GM19455 (cell line): ENCODE measurements at regions not wholly inside any gene's neighbourhood (a gene's known extent, or its start where the extent isn't known, plus 50 kb on each side); places are given as distances from the start of the nearest gene placed in this dataset.

Source experiments
- ATAC-seq: cut with Tn5 transposase; IDR thresholded peaks from one replicate; pipeline ENCODE4 v1.9.1; 2021; ENCODE audit not compliant: unreplicated experiment

- no peak for ATAC-seq
Observed at GRCh38 chr1:38433084-38433722, 386.6 kb upstream of the POU3F1 start.

GRCh38 chr1:38431535-38432376 is 385.2 kb upstream of the POU3F1 start:
- no peak for ATAC-seq

DNA sequence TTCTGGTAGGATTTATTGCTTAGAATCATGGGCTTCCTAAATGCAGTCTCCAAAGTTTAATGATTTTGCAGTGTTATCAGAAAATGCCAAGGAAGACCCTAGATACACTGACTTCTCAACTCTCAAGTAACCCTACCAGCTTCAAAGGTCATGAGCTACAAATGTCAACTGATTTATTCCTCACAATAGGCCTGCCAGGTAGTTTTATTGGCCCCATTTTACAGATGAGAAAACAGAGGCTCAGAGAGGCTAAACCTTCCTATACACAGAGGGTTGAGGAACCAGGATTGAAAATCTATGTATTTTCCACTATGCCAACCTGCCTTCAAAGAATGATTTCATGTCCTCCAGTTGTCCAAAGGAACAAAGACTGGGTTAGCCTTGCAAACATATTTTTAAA is 384.4 kb upstream of the POU3F1 start:
- ATAC-seq, result no peak

DNA sequence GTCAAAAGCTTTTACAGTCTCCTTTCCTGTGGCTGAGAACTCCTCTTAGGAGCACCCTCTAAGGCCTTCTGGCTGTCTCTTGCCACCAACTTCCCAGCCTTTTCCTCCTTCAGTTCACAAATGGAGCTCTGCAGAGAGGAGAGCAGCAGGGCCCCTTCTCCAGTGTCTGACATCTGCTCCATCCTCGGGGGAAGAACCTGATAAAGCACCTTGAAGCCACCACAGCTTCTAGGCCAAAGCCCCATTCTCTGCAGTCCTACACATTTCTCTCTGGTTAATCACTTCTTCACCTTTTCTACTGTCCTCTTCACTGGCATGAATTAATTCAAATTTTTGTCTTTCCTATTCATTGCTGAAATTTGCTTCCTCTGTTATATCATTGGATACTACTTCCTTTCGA is 378.1 kb upstream of the POU3F1 start:
- ATAC-seq, result no peak

- no peak for ATAC-seq
Observed at GRCh38 chr1:38420666-38421065, 374.1 kb upstream of the POU3F1 start.

DNA sequence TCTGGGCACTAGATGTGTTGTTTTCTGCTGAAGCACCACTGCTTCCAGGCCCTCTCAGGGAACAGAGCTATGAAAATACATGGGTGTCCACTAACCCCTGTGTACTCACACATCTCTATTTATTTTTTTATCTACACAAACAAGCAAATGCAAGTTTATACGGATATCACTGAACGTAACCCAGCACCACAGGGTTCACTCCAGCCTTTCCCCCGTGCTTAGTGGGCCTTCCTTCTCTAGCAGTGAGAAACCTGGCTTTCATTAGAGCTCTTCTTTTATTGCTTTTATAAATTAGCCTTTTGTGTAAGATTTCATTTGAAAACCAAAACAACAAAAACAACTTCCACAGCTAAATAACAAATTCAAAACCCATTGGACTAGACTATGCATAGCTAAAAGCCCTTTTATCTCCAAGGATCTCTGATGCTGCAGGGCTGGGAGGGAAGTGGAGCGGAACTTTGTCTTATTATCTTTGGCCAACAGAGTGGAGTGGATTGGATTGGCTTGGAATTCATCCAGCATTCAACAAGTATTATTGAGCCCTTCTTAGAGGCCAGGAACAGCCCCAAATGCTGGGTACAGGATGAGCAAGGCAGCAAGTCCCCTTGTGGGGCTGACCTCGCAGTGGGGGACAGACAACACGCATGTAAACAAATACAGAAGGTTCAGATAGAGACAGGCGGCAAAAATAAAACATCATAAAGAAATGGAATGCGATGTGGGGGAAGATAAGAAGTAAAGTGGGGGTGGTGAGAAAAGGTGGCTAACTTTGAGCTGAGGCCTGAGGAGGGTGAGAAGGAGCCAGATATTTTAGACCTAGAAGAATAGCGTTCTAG is 371.8 kb upstream of the POU3F1 start:
- ATAC-seq, result no peak

DNA sequence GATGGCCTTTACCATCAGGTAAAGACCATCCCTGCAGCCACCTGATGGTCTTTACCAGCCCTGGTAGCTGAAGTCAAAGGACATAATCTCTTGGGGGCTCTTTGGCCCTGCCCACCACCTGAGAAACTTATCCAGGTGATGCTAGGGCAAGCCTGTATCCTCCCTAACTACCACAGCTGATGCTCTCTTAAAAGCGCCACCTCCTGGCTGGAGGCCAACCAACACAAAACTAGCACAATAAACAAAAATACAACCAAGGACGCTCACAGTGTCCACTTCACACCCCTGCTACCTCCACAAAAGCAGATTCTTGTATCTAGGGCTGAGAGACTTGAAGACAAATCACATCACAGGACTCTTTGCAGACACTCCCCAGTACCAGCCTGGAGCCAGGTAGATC is 357.1 kb upstream of the POU3F1 start:
- no peak for ATAC-seq

DNA sequence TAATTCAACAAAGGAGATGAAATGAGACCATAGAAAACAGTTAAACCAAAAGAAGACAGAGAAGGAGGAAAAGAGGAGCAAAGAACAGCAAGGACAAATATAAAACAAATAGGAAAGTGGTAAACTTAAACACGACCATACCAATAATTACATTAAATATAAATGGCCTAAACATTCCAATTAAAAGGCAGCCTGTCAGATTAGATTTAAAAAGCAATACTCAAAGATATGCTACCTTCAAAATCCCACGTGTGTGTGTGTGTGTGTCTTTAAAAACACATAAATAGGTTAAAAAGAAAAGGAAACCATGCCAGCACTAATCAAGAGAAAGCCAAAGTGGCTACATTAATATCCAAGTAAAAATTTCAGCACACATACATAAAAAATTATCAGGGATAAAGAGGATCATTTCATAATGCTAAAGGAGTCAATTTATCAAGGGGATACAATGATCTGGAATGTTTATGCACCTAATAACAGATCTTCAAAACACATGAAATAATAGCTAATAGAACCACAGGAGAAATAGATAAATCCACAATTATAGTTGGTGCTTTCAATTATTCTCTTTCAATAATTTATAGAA is 355.7 kb upstream of the POU3F1 start:
- no peak for ATAC-seq

DNA sequence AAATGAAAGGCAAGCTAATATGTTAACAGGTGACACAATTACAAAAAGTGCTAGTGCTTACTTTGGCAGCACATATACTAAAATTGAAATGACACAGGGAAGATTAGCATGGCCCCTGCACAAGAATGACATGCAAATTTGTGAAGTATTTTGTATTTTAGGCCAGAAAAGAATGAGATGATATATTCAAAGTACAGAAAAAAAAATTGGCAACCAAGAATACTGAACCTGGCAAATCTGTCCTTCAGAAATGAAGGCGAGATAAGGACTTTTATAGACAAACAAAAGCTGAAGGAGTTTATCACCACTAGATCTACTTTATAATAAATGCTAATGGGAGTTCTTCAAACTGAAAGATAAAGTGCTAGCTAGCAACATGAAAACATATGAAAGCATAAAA is 350.0 kb upstream of the POU3F1 start:
- no peak for ATAC-seq

DNA sequence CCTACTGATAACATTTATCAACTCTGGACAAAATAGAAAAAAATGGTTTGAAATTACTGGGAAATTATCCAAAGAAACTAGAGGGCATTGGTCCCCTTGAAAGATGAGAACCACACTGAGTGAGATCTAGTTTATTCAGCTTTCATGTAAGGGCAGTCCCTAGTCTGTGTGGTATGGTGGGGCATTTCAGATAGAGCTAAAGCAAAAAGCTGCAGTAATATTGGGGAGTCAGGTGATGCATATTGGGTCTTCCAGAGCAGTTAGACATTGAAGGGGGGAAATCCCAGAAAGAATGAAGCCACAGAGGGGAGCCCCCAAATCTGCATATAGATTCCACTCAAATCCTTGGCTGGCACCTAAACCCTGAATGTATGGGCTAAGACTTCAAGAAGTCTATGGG is 347.7 kb upstream of the POU3F1 start:
- ATAC-seq, result no peak

- no peak for ATAC-seq
Observed at GRCh38 chr1:38392861-38393260, 346.3 kb upstream of the POU3F1 start.

DNA sequence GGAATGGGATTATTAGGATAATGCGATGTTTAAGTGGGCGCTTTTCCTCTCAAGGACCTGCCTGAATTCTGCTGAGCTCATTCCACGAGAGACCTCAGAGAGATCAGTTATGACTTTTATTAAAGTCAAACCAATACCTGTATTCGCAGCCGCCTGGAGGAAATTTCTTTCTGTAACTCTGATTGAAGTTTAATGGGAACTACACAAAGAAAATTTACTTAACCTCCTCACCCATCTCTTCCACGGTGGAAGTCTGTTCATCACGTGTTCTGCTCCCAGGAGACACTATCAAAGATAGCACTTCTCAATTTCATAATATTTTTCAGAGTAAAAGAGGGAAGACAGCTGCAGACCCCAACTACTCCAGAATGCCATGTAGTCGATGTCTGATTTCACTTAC is 334.7 kb upstream of the POU3F1 start:
- no peak for ATAC-seq

- no peak for ATAC-seq
Observed at GRCh38 chr1:38376577-38376976, 330.0 kb upstream of the POU3F1 start.

- ATAC-seq, result no peak
Observed at GRCh38 chr1:38375035-38375434, 328.4 kb upstream of the POU3F1 start.

DNA sequence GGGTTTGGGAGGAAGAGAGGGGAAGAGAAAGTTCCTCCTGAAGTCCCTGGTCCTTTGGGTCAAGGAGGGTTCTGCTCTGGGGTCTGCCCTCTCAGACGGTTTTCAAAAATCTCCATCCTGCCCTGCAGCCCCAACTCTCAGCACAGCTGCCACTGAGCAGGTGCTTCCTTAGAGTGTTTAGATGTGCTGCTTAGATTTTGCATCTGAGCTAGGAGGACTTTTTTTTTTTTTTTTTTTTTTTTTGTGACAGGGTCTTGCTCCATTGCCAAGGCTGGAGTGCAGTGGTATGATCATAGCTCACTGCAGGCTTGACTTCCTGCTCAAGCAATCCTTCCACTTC is 324.9 kb upstream of the POU3F1 start:
- ATAC-seq, result no peak

- no peak for ATAC-seq
Observed at GRCh38 chr1:38370716-38371504, 324.3 kb upstream of the POU3F1 start.

DNA sequence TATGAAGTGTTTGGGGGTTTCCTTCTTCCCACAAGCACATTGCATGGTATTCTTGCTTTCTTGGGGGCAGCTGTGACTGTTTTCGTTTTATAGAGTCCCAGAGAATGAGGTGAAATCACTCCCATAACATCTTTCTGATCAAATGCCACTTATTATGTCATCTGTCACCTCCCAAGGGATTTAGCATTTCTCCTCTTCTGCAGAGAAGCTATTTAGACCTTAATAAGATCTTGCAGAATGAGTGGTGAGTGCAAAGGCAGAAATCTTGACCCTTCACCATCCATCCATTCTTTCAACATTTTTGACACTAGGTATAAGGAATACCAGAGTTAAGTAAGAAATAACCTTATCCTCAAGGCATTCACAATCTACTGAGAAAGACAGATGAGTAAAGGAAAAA is 318.6 kb upstream of the POU3F1 start:
- no peak for ATAC-seq

GRCh38 chr1:38361566-38361965 is 315.0 kb upstream of the POU3F1 start:
- ATAC-seq, result no peak

- ATAC-seq, result no peak
Observed at GRCh38 chr1:38360807-38361206, 314.2 kb upstream of the POU3F1 start.

DNA sequence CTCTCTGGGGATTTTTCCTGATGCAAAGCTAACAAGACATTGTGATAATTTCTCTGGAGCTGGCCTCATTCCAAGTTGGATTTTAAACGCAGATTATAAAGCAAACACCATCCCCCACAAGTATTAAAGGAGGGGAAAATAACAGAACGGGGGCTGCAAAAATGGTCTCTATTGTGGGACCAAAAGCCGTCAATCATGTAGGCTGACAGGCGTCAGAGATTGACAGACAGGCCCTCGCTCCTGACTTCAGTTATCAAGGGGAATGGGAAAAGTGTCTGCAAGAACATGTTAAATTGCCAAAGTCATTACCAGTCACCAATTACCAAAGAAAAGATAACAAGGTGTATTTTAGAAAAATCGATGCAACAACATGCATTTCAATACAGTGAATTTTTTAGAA is 307.4 kb upstream of the POU3F1 start:
- ATAC-seq, result no peak

DNA sequence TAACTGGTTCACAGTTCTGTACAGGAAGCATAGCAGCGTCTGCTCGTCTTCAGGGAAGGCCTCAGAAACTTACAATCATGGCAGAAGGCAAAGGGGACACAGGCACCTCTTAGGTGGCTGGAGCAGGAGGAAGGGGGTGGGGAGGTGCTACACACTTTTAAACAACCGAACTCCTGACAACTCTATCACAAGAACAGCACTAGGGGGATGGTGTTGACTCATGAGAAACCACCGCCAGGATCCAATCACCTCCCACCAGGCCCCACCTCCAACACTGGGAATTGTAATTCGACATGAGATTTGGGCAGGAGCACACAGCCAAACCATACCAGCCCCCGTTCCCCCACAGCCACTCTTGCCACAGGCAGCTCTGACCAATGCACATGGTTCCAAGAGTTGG is 306.3 kb upstream of the POU3F1 start:
- ATAC-seq, result no peak
